GM19238 (cell line): ENCODE measurements at regions not wholly inside any gene's neighbourhood (a gene's known extent, or its start where the extent isn't known, plus 50 kb on each side); places are given as distances from the start of the nearest gene placed in this dataset.

ENCODE experiments used
- DNase-seq: peaks from one replicate; pipeline ENCODE4 v3.0.0; 2011; ENCODE audit warnings: low spot score; ENCODE audit not compliant: insufficient read length

GRCh38 chr16:82499302-82499701 lies 127.5 kb upstream of the CDH13 start:
- no peak for DNase-seq

DNA sequence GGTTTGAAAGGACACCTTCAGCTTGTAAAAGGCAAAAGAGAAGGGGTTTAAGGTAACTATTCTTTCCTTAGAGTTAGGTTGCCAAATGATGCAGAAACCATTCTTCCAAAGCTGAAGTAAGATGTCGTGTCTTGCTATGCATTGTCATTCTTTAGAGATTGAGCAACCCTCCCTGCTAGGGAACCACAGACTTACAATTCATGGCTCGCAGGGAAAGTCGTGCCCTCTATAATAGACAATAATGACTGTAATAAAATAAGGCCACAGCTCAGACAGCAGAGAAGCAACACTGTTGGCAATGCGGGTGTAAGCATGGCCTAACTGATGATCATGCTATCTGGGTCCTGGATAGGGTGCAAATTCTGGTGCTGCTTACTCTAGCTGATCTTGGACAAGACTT lies 129.6 kb upstream of the CDH13 start:
- DNase-seq = no peak

DNA sequence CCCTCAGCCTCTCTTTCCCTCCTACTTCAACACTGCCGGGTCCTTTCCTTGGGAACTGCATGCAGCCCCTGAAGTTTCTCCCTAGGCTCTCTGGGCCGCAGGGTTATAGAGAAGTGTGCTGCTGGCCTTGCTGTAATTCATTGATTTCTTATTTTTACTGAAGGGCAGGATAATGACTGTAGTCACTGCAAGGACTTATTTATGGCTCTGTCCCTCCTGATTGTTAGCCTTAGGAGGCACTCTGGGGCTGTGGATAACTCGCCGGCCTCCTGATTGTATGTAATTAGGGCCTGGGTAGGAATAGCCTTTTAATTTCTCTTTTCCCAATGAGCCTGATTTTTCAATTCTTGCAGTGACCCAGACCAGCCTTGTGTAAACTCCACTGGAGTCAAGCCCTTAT lies 138.3 kb upstream of the CDH13 start:
- no peak for DNase-seq

- DNase-seq = no peak
Observed at GRCh38 chr16:82481455-82481854, 145.3 kb upstream of the CDH13 start.

GRCh38 chr16:82476786-82477185 lies 150.0 kb upstream of the CDH13 start:
- no peak for DNase-seq

- no peak for DNase-seq
Observed at GRCh38 chr16:82470620-82471152, 156.1 kb upstream of the CDH13 start.

- no peak for DNase-seq
Observed at GRCh38 chr16:82470016-82470415, 156.8 kb upstream of the CDH13 start.

- DNase-seq = no peak
Observed at GRCh38 chr16:82464187-82464586, 162.6 kb upstream of the CDH13 start.

- DNase-seq = no peak
Observed at GRCh38 chr16:82460766-82461165, 166.0 kb upstream of the CDH13 start.

GRCh38 chr16:82459580-82460256 lies 167.1 kb upstream of the CDH13 start:
- no peak for DNase-seq

GRCh38 chr16:82456683-82457082 lies 170.1 kb upstream of the CDH13 start:
- DNase-seq = peak; percentile 54

DNA sequence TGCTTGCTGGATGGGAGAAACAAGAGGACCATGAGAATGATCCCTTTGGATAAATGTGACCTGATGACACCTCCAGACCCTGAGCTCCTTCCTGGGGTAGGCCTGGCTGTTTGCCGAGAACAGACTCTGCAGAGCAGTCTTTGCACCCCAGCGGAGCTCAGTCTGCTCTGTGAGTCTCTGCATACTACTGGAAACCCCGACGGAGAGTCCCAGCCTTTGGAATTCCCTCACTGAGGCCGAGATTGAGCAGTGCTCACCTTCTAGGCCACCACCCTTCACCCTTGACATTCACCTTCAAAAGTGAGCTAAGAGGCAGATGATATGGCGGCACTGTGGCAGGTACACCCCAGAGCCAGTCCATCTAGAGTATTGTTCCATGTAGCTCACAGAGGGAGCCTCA lies 172.2 kb upstream of the CDH13 start:
- no peak for DNase-seq

DNA sequence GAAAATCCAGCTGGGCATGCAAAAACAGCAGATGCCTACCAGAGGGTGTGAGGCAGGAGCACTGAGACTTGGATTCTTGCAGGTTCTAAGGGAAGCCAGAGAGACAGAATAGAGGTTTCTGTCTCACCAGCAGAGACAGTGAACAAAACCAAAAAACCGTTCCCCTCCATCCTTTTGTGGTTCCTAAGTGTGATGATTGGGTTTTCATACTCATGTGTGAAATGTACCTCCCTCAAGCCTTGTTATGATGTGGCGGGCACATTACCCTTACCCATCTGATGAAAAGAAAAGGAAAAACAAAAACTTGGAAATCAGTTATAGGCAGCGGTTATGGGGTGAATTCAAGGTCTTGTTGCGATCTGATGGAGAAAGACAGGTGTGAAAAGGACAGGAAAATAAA lies 172.6 kb upstream of the CDH13 start:
- no peak for DNase-seq

DNA sequence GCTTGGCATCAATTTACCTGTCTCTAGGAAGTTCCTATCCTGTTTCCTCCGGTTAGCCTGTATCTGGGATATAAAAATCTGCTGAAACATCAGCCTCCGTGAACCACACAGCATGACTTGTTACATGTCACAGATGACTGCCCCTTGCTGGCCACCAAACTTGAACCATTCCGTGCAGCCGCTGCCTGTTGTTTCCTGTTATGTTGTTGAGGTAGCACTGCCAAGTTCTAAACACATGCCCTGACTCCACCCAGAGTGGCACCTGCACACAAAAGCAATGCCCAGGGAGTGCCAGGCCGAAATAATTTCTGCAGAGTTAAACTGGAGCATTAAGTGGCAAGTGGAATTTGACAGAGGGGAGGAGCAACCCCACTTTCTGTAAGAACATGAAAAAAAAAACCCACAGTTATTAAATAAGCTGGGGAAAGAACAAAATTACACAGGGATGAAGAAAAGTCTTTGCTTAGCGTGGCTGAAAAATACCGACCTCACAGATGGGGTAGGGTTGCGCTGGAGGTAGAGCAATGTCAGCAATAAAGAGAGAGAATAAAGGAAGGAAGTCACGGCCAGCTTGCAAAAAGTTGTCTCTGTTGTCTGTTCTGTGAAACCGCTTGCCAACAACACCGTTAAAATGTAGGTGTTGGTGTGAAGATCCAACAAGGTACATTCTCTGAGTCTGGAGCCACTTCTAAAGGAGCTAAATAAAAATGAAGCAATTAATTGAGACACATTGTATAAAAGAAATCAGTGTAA lies 174.6 kb upstream of the CDH13 start:
- DNase-seq = no peak

DNA sequence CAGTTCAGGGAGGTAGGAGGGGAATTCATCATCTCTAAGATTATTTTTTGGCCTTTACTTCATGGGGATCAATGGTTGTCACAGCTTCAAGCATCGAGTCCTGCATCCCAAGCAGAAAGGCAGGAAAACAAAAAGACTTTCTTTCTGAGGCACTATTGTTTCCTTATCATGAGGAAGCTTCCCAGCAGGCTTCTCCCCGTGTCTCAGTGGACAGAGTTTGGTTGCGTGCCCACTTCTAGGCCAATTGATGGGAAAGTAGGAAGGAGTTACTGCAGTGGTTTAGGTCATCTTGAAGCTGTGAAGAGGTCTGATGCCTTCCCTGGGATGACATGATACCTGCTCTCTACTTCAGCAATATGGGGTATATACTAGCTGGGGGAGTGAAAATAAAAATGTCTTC lies 175.3 kb upstream of the CDH13 start:
- no peak for DNase-seq

GRCh38 chr16:82440336-82440735 lies 186.4 kb upstream of the CDH13 start:
- DNase-seq = no peak

- DNase-seq = no peak
Observed at GRCh38 chr16:82439678-82440293, 187.0 kb upstream of the CDH13 start.

GRCh38 chr16:82433042-82433441 lies 193.7 kb upstream of the CDH13 start:
- DNase-seq = no peak

GRCh38 chr16:82432261-82432660 lies 194.5 kb upstream of the CDH13 start:
- no peak for DNase-seq

- DNase-seq = no peak
Observed at GRCh38 chr16:82425661-82426060, 201.1 kb upstream of the CDH13 start.

- DNase-seq = no peak
Observed at GRCh38 chr16:82421851-82422250, 204.9 kb upstream of the CDH13 start.

- no peak for DNase-seq
Observed at GRCh38 chr16:82419332-82419731, 207.4 kb upstream of the CDH13 start.
